CD1c-positive myeloid dendritic cell (primary cell): ENCODE measurements at regions not wholly inside any gene's neighbourhood (a gene's known extent, or its start where the extent isn't known, plus 50 kb on each side); places are given as distances from the start of the nearest gene placed in this dataset.

Experiments
- DNase-seq: peaks from one replicate; pipeline ENCODE4 v3.0.0-alpha.2; 2016; ENCODE audit errors: extremely low spot score

GRCh38 chr20:63087236-63087871 is 80.6 kb upstream of the BHLHE23 start:
- no peak for DNase-seq

DNA sequence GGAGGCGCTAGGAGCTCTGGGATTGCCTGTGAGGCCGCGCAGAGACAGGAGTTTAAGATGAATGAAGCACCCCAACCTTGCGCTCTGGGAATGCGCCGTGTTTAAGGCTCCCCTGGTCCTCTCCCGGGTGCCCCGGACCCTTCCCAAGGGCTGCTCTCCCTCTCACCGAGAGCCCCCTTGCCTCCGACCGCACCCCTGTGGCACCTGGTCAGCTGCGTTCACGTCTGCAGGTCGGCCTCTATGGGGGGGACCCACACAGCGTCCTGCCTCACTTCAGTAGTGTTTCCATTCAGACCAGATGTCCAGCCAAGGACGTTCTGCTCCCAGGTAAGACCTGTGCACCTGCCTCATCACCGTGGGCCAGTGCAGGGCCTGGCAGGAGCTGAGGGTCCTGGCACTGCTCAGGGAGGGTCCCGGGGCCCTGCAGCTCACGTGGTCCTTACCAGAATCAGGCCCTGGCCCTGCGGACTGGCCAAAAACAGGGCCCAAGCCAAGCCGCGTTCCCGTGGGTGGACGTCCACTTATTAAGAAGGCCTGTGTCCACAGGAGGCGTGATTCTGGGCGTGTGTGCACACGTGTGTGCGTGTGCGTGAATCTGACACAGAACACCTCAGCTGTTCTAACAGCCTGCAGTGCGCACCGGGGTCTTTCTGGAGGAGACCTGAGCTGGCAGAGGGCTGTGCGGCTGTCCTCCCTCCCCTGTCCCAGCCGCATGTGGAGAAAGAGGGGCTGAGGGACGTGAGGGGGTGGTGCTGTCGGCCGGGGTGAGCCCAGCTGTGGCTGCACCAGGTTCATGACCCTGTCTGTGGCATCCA is 79.9 kb upstream of the BHLHE23 start:
- no peak for DNase-seq

DNA sequence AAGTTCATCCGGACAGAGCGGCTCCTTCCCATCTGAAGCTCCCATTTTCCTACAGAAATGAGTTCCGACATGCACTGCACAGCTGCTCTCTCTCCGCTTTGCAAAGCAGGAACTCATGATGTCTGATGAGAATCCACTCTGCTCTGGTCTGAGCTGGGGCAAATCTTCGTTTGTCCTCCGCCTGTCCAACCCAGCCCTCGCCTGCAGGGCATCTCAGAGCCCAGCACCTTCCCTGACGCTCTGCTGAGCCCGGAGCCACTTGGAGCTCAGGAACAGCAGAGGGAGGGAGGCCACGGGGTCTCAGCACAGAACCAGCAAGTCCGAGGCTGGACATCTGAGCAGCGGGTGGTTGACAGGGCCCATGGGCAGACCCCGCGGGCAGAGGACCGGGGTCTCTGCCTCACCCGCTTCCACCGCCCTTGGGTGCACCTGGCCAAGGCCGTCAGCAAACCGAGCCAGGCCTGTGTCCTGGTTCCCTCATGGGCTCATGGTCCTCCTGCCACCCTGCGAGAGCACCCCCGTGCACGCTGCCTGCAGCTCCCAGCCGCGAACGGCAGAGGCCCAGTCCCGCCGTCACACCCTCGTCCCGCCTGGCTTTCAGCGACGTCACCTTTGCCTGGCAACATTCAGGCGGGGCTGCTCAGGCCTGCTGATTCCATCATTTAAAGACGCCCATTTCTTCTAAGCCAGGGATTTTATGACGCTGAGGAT is 78.5 kb upstream of the BHLHE23 start:
- no peak for DNase-seq

DNA sequence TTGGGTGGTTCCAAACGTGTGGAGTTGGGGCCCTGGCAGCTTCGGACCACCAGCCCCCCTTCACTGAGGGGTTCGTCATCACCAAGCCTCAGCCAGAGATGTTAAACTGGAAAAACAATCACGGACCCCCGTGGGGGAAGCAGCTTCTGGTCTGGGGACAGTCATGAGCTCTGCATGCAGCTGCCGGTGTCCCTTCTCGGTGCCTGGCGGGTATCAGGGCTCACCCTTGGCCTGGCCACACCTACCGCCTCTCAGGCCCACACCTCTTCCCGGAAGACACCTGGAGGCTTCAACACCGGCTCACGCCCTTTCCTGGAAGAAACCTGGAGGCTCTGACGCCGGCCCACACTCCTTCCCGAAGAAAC is 77.8 kb upstream of the BHLHE23 start:
- no peak for DNase-seq

DNA sequence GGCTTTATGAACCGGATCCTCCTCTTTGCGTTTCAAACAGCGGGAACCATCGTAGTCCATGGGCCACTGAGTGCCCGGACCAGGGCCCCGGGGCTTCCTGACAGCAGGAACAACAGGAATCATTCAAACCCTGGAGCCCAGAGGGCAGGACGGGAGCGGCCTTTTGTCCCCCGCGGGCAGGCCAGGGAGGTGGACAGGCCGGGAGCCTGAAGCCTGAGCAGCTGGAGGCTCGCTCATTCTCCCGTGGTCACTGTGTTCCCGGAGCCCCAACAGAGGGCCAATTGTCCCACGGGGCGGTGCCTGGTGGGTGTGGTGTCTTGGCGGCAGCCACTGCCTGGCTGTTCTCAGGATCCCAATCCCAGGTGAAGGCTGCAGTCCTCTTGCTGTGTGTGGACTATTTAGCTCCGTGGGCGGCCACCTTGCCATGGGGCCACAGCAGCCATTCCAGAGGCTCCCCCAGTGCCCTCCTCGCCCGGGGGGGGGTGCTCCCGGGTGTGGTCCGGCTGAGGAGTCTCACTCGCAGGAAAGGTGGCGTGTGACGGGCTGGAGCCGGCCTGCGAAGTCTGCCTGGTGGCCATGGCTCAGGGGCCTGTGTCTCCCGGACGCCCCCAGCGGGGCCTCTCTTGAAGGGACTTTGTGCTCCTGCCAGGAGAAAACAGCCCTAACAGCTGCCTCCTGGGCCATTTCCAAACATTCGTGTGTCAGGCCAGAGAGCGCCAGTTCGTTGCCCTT is 77.2 kb upstream of the BHLHE23 start:
- DNase-seq: no peak

GRCh38 chr20:63082939-63083735 is 76.4 kb upstream of the BHLHE23 start:
- DNase-seq: no peak

DNA sequence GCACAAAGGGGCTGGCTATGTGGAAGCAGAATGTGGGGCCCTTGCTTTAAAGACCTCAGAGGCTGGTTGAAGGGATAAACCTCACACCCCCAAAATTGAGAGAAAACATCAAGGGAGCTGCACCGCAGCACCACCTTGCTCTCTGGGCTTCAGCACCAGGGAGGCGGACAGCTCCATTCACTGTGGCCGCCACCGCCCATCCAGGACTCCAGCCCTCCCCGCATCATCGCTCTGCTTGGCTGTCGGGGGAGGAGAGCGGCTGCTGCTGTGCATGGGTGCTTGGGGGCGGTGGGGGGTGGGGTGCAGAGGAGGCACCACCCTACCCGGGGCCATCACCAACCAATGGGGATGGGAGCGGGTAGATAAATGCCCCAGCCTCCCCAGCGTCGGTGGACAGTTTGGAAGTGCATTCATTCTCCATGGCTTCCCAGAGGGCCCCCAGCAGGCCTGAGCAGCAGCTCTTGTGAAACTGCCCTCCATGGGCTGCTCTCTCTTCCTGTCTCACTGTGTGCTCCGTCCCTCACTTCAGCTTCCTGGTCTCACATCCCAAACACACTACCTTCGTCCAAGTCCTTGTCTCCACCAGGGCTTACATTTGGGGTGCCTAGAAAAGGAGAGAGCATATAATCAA is 75.7 kb upstream of the BHLHE23 start:
- DNase-seq: peak; percentile 13

GRCh38 chr20:63081831-63082230 is 75.1 kb upstream of the BHLHE23 start:
- no peak for DNase-seq

GRCh38 chr20:63081351-63081750 is 74.6 kb upstream of the BHLHE23 start:
- no peak for DNase-seq

DNA sequence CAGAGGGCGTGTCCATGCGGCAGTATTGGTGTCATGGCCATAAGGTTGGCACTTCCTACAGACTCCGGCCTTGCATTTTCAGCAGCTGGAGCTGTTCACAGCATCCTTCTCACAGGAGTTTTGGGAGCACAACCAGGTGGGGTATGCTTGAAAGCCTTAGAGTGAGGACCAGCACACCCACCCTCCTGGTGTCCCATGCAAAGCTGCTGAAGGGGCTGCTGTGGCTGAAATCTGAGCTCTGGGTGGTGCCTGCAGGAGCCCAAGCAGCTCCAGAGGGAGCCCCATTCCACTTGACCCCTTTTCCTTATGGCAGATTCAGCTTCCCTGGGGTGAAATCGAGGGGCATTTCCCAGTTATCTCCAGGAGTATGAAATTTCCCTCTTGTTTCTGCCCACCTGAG is 74.0 kb upstream of the BHLHE23 start:
- DNase-seq: no peak

DNA sequence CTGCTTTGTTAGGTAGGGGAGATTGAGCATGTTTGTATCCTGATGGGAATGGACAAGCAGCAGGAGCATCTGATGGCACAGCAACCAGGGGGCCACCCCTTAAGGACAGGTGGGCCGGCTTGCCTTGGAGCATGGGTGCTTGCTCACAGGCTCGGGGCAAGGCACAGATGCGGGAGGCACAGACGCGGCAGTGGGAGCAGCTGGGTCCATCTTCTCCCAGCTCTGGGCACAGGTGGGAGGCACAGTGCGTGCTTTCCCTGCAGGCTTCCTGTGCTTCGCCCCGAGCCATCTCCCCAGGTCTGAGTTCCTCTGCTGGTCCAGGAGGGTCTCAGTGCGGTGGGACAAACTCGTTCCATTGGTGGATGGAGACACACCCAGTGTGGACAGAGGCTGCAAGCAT is 73.6 kb upstream of the BHLHE23 start:
- DNase-seq: no peak

GRCh38 chr20:63079971-63080370 is 73.2 kb upstream of the BHLHE23 start:
- no peak for DNase-seq

DNA sequence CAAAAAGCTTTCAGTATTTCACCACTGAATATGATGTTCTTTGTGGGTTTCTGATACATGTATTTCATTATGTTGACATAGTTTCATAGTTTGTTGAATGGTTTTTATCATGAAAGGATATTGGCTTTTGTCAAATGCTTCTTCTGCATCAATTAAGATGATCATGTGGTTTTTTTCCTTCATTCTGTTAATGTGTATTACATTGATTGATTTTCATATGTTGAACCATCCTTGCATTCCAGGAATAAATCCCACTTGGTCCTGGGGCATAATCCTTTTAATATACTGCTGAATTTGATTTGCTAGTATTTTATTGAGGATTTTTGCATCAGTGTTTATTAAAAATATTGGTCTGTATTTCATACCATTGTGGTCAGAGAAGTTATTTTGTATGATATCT is 70.9 kb upstream of the BHLHE23 start:
- DNase-seq: no peak

DNA sequence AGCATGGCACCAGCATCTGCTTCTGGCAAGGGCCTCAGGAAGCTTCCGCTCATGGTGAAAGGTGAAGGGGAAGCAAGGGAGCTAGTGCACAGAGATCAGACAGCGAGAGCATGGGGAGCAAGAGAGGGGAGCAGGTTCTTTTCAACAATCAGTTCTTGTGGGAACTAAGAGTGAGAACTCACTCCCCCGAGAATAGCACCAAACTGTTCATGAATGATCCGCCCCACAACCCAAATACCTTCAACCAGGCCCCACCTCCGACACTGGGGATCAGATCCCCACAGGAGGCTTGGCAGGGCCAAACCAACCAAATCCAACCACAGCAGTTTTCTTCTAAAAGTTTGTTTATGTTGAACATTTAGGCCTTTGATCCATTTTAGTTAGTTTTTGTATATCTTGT is 69.7 kb upstream of the BHLHE23 start:
- DNase-seq: no peak

GRCh38 chr20:63074631-63075030 is 67.9 kb upstream of the BHLHE23 start:
- DNase-seq: no peak

GRCh38 chr20:63074182-63074581 is 67.4 kb upstream of the BHLHE23 start:
- no peak for DNase-seq

DNA sequence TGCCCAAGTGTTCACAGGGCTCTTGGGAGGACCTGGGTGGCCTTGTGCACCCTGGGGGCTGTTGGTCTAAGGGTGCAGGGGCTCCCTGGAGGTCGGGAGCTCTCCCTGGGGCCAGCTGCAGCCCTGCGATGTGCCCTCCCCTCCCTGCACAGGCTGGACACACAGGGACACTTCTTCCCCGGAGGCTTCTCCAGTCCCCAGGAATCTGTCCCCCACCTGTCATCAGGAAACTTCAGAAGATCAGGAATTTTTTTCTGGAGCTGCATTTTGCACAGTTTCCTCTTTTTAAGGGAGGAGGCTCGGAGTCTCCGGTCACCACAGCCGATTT is 66.9 kb upstream of the BHLHE23 start:
- DNase-seq: no peak

- DNase-seq: no peak
Measured at GRCh38 chr20:63072991-63073737, 66.4 kb upstream of the BHLHE23 start.

GRCh38 chr20:63072231-63072791 is 65.5 kb upstream of the BHLHE23 start:
- DNase-seq: no peak

DNA sequence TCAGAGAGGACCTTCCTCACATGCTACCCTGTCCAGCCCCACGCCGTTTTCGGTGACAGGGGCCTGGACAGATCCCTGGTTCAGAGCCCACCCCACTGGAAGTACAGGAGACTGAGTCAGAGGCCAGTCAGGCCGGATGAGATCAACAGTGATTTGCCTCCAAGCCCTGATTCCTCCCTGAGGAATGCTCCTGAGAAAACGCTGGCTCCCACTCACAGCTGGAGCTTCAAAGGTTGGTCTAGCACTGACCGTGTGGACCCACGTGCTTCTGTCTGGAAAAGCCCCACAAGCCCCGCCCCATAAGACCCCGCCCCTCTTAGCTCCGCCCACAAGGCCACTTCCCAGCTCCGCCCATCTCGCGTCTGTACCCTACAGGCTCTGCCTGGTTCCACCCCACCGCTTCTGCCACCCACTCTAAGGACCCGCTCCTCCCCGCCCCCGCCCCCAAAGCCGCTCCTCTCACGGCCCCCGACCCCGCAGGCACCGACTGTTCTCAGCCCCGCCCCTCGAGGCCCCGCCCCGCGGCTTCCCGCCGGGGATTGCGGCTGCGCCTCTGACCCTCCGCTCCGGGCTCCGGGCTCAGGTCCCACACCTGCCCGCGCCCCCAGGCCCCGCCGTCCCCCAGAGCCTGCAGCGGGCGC is 64.9 kb upstream of the BHLHE23 start:
- peak; percentile 3 for DNase-seq
